Sigmoid colon (tissue), 6 donors: ENCODE measurements at regions not wholly inside any gene's neighbourhood (a gene's known extent, or its start where the extent isn't known, plus 50 kb on each side); places are given as distances from the start of the nearest gene placed in this dataset.

ENCODE experiments used
- DNase-seq: peaks from one replicate; pipeline ENCODE4 v3.0.0-alpha.2; 2019
- H3K27ac ChIP-seq, 4 donors: fragments of 200-600 bp; sonication (generic); one replicate each; pipeline ENCODE4 v1.5.1; 2016 to 2019; ENCODE audit warnings: mild to moderate bottlenecking in 1 of 4
- H3K27me3 ChIP-seq, 3 donors: fragments of 200-600 bp; sonication (generic); one replicate each; pipeline ENCODE4 v1.5.1; 2019; ENCODE audit warnings: mild to moderate bottlenecking in 1 of 3
- H3K36me3 ChIP-seq, 4 donors: fragments of 200-600 bp; sonication (generic); one replicate each; pipeline ENCODE4 v1.5.1; 2016 to 2019
- H3K4me1 ChIP-seq, 4 donors: fragments of 200-600 bp; sonication (generic); one replicate each; pipeline ENCODE4 v1.5.1; 2017 to 2019
- H3K4me3 ChIP-seq, 4 donors: fragments of 200-600 bp; sonication (generic); one replicate each; pipeline ENCODE4 v1.5.1; 2017 to 2019; ENCODE audit warnings: mild to moderate bottlenecking in 2 of 4, moderate library complexity in 1 of 4
- H3K9me3 ChIP-seq, 4 donors: fragments of 200-600 bp in 3 of 4; sonication (generic) in 3 of 4; one replicate each; pipeline versions ENCODE4 v1.5.1 to v1.6.1; 2013 to 2019
- CTCF ChIP-seq, 4 experiments: fragments of 450-650 bp in 3 of 4; fragments of 200-600 bp in 1 of 4; IDR thresholded peaks; one replicate each; pipeline ENCODE4 v1.5.1; 2016 to 2019; ENCODE audit warnings: antibody characterized with exemption in 4 of 4, mild to moderate bottlenecking in 3 of 4, moderate library complexity in 2 of 4
- EP300 ChIP-seq, 4 donors: sonication (generic); formaldehyde crosslinking; IDR thresholded peaks; one replicate each; pipeline ENCODE4 v1.6.1; 2017; ENCODE audit warnings: antibody characterized with exemption in 4 of 4
- POLR2A ChIP-seq, 2 donors: fragments of 450-650 bp; IDR thresholded peaks; one replicate each; pipeline ENCODE4 v1.6.1; 2016; ENCODE audit warnings: antibody characterized with exemption in 2 of 2, mild to moderate bottlenecking in 2 of 2, moderate library complexity in 2 of 2
- POLR2AphosphoS5 ChIP-seq, 4 donors: sonication (generic); formaldehyde crosslinking; IDR thresholded peaks; one replicate each; pipeline ENCODE4 v1.6.1; 2017; ENCODE audit warnings: antibody characterized with exemption in 4 of 4
- WGBS, 2 donors: extraction: QIAGEN DNeasy Blood & Tissue Kit; methylation state at CpG; one replicate each; pipeline ENCODE4 v1.1.7; 2013; 5-methylcytosine and 5-hydroxymethylcytosine counted together
- intact Hi-C: fragments of 100-400 bp; cut with DNase I; formaldehyde crosslinking; loops from one replicate; pipeline ENCODE4 v1.15.1; 2023
- donor health status: healthy with polysubstance abuse.
- donor health status: healthy.

DNA sequence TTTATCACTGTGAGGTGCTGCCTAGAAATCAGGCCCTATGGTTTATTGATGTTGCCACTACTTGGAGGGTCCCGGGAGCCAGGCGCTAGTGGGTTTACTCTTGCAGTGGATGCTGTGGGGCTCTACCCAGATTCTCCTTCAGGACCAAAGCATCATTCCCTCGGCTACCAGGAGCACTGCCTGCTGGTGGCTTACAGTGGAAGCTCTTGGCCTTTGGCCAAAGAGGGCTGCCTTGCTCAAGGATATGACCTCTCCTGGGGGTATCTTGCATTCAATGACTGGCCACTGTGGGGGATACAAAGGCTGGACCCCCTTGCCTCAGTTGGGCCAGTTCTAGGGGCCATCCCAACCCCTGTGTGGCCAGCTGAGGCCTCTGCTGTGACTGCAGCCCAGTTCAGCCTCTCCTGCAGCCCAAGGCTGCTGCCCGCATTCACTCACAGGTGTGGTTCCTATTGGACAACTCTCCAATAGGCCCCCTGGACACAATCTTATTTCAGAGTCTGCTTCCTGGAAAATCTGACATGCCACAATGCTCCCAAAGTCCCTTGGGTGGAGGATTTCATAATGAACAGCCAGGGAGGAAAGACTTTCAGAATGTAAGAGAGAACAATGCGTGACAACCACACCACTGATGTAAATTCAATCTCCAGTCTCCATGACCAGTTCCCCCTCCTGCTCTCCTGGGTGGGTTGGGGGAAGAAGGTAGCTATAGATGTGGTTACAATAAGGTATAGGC, 196.3 kb downstream of the SNX10 start:
- DNase-seq: no peak
- Histone ChIP-seq H3K9me3 (no peaks in the 10 kb centered on the region), H3K4me3 (no peak overlapping the region), H3K36me3 (no peaks in the 10 kb centered on the region), H3K27me3 (no peaks in the 10 kb centered on the region), H3K4me1 (peaks cover 0 to 14% (median 10%) of the 10 kb centered on the region in 4 donors), H3K27ac (no peak overlapping the region)
- no peak for TF ChIP-seq POLR2AphosphoS5 (IDR thresholded peaks at IDR 0.05)
- WGBS, 2 donors: 95% methylated on average over 5 of the region's 5 CpGs
- intact Hi-C loops: no loop called here

DNA sequence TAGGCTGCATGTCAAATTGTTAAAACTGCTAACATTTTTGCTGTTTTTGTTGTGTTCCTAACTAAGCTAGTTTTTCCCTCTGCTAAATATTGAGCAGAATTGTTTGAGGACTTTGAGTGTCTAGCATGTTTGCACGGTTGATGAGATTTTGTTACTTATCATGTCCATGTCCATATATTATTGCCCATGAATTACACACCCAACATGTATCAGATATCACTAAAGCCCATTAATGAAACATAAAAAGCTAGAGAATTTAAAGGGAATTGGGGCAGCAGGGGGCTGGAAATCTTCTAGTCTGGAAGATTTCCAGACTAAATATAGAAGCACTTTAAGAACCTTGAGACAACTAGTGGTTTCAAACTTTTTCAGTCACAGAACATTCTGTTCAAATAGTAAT, 197.7 kb downstream of the SNX10 start:
- no peak overlapping the region for H3K27ac ChIP-seq
- peaks cover 0 to 14% (median 10%) of the 10 kb centered on the region in 4 donors for H3K4me1 ChIP-seq
- no peak for DNase-seq
- H3K9me3 ChIP-seq: no peaks in the 10 kb centered on the region
- H3K36me3 ChIP-seq: no peaks in the 10 kb centered on the region
- TF ChIP-seq CTCF (IDR thresholded peaks at IDR 0.05) (no peak), POLR2AphosphoS5 (IDR thresholded peaks at IDR 0.05) (no peak), POLR2A (IDR thresholded peaks at IDR 0.05) (no peak), EP300 (IDR thresholded peaks at IDR 0.05) (no peak)
- 91 to 92% methylated on average over 1 of the region's 1 CpG for WGBS, 2 donors
- H3K4me3 ChIP-seq: no peak overlapping the region
- intact Hi-C loops: no loop called here
- no peaks in the 10 kb centered on the region for H3K27me3 ChIP-seq

GRCh38 chr7:26489906-26490639, 198.4 kb downstream of the SNX10 start:
- DNase-seq: no peak
- H3K27me3 ChIP-seq: no peaks in the 10 kb centered on the region
- TF ChIP-seq POLR2A (IDR thresholded peaks at IDR 0.05): no peak
- intact Hi-C loops: no loop called here
- H3K27ac ChIP-seq: no peak overlapping the region
- 93 to 95% methylated on average over 7 of the region's 7 CpGs for WGBS, 2 donors
- H3K4me3 ChIP-seq: no peak overlapping the region
- H3K4me1 ChIP-seq: peaks cover 0 to 10% (median 6%) of the 10 kb centered on the region in 4 donors
- H3K36me3 ChIP-seq: no peaks in the 10 kb centered on the region
- H3K9me3 ChIP-seq: no peaks in the 10 kb centered on the region

- no peak overlapping the region for H3K27ac ChIP-seq
- peaks cover 0 to 2% (median 0%) of the 10 kb centered on the region in 4 donors for H3K4me1 ChIP-seq
- intact Hi-C loops: no loop called here
- TF ChIP-seq POLR2AphosphoS5 (IDR thresholded peaks at IDR 0.05) (no peak), CTCF (IDR thresholded peaks at IDR 0.05) (no peak), EP300 (IDR thresholded peaks at IDR 0.05) (no peak), POLR2A (IDR thresholded peaks at IDR 0.05) (no peak)
- DNase-seq: no peak
- 39 to 69% methylated on average over 10 of the region's 10 CpGs for WGBS, 2 donors
- no peak overlapping the region for H3K4me3 ChIP-seq
- H3K36me3 ChIP-seq: no peaks in the 10 kb centered on the region
- no peaks in the 10 kb centered on the region for H3K9me3 ChIP-seq
- H3K27me3 ChIP-seq: no peaks in the 10 kb centered on the region
Observed at GRCh38 chr7:26490640-26491624, 199.3 kb downstream of the SNX10 start.

- no peak overlapping the region for H3K4me3 ChIP-seq
- no peaks in the 10 kb centered on the region for H3K36me3 ChIP-seq
- no peaks in the 10 kb centered on the region for H3K4me1 ChIP-seq
- intact Hi-C loops: no loop called here
- 31 to 68% methylated on average over 4 of the region's 4 CpGs for WGBS, 2 donors
- H3K27ac ChIP-seq: no peak overlapping the region
- no peak for DNase-seq
- TF ChIP-seq POLR2A (IDR thresholded peaks at IDR 0.05) (no peak), EP300 (IDR thresholded peaks at IDR 0.05) (no peak), CTCF (IDR thresholded peaks at IDR 0.05) (no peak), POLR2AphosphoS5 (IDR thresholded peaks at IDR 0.05) (no peak)
- H3K9me3 ChIP-seq: no peaks in the 10 kb centered on the region
- no peaks in the 10 kb centered on the region for H3K27me3 ChIP-seq
Observed at GRCh38 chr7:26492816-26493215, 201.2 kb downstream of the SNX10 start.
